ENCODE measurements at regions not wholly inside any gene's neighbourhood (a gene's known extent, or its start where the extent isn't known, plus 50 kb on each side); places are given as distances from the start of the nearest gene placed in this dataset.

- POLR2A ChIA-PET: no interaction called here
- no peak for DNase-seq
- CTCF ChIA-PET: no interaction called here
- Mint-ChIP-seq H3K27me3 (ENCODE audit: low read depth) (no peaks in the 10 kb centered on the region), H3K4me1 (ENCODE audit: low read depth) (no peaks in the 10 kb centered on the region), H3K9me3 (ENCODE audit: insufficient read depth) (no peaks in the 10 kb centered on the region), H3K4me3 (no peak overlapping the region), H3K27ac (no peak overlapping the region), H3K36me3 (ENCODE audit: low read depth) (no peaks in the 10 kb centered on the region)
- ATAC-seq: no peak
Measured at GRCh38 chr1:195899762-195900352, 708.4 kb downstream of the KCNT2 start.

- ATAC-seq (no peak), DNase-seq (no peak)
- no peaks in the 10 kb centered on the region for H3K36me3 Mint-ChIP-seq (ENCODE audit: low read depth)
- no peaks in the 10 kb centered on the region for H3K27me3 Mint-ChIP-seq (ENCODE audit: low read depth)
- no peaks in the 10 kb centered on the region for H3K9me3 Mint-ChIP-seq (ENCODE audit: insufficient read depth)
- ChIA-PET POLR2A (no interaction called here), CTCF (no interaction called here)
- H3K4me1 Mint-ChIP-seq (ENCODE audit: low read depth): no peaks in the 10 kb centered on the region
- no peak overlapping the region for H3K27ac Mint-ChIP-seq
- no peak overlapping the region for H3K4me3 Mint-ChIP-seq
Measured at GRCh38 chr1:195898924-195899323, 709.3 kb downstream of the KCNT2 start.

- Mint-ChIP-seq H3K4me3 (no peak overlapping the region), H3K4me1 (ENCODE audit: low read depth) (no peaks in the 10 kb centered on the region), H3K36me3 (ENCODE audit: low read depth) (no peaks in the 10 kb centered on the region), H3K27ac (no peak overlapping the region), H3K27me3 (ENCODE audit: low read depth) (no peaks in the 10 kb centered on the region), H3K9me3 (ENCODE audit: insufficient read depth) (no peaks in the 10 kb centered on the region)
- no peak for DNase-seq
- ATAC-seq: no peak
- ChIA-PET POLR2A (no interaction called here), CTCF (no interaction called here)
Measured at GRCh38 chr1:195898373-195898772, 709.9 kb downstream of the KCNT2 start.

GRCh38 chr1:195897076-195897475, 711.2 kb downstream of the KCNT2 start:
- POLR2A ChIA-PET: no interaction called here
- H3K27ac Mint-ChIP-seq: no peak overlapping the region
- DNase-seq (no peak), ATAC-seq (no peak)
- H3K36me3 Mint-ChIP-seq (ENCODE audit: low read depth): no peaks in the 10 kb centered on the region
- H3K27me3 Mint-ChIP-seq (ENCODE audit: low read depth): no peaks in the 10 kb centered on the region
- no peaks in the 10 kb centered on the region for H3K4me1 Mint-ChIP-seq (ENCODE audit: low read depth)
- H3K4me3 Mint-ChIP-seq: no peak overlapping the region
- CTCF ChIA-PET: no interaction called here
- no peaks in the 10 kb centered on the region for H3K9me3 Mint-ChIP-seq (ENCODE audit: insufficient read depth)

- DNase-seq: no peak
- Mint-ChIP-seq H3K9me3 (ENCODE audit: insufficient read depth) (no peaks in the 10 kb centered on the region), H3K27me3 (ENCODE audit: low read depth) (no peaks in the 10 kb centered on the region), H3K27ac (no peak overlapping the region), H3K4me3 (no peak overlapping the region), H3K36me3 (ENCODE audit: low read depth) (no peaks in the 10 kb centered on the region), H3K4me1 (ENCODE audit: low read depth) (no peaks in the 10 kb centered on the region)
- CTCF ChIA-PET: no interaction called here
- POLR2A ChIA-PET: no interaction called here
- ATAC-seq: no peak
Measured at GRCh38 chr1:195894411-195894810, 713.8 kb downstream of the KCNT2 start.

- Mint-ChIP-seq H3K9me3 (ENCODE audit: insufficient read depth) (no peaks in the 10 kb centered on the region), H3K4me3 (no peak overlapping the region), H3K36me3 (ENCODE audit: low read depth) (no peaks in the 10 kb centered on the region), H3K27me3 (ENCODE audit: low read depth) (no peaks in the 10 kb centered on the region), H3K27ac (no peak overlapping the region), H3K4me1 (ENCODE audit: low read depth) (no peaks in the 10 kb centered on the region)
- ChIA-PET CTCF (interaction anchor here (1.4 kb wide), 1 partner anchor 10 kb away, joined by 4 read pairs; no protein-coding TSS in a partner anchor), POLR2A (interaction anchor here (0.6 kb wide), 1 partner anchor 1338 kb away, joined by 3 read pairs; no protein-coding TSS in a partner anchor)
- DNase-seq: no peak
- ATAC-seq: no peak
Measured at GRCh38 chr1:195886000-195886399, 722.2 kb downstream of the KCNT2 start.

GRCh38 chr1:195878478-195878877, 729.8 kb downstream of the KCNT2 start:
- Mint-ChIP-seq H3K4me1 (ENCODE audit: low read depth) (no peaks in the 10 kb centered on the region), H3K9me3 (ENCODE audit: insufficient read depth) (peaks cover 4% of the 10 kb centered on the region), H3K27me3 (ENCODE audit: low read depth) (no peaks in the 10 kb centered on the region), H3K36me3 (ENCODE audit: low read depth) (no peaks in the 10 kb centered on the region), H3K27ac (no peak overlapping the region), H3K4me3 (no peak overlapping the region)
- ATAC-seq: no peak
- DNase-seq: no peak
- ChIA-PET POLR2A (no interaction called here), CTCF (no interaction called here)

- no peaks in the 10 kb centered on the region for H3K4me1 Mint-ChIP-seq (ENCODE audit: low read depth)
- CTCF ChIA-PET: no interaction called here
Measured at GRCh38 chr1:195876792-195877191, 731.4 kb downstream of the KCNT2 start.

GRCh38 chr1:195872376-195872775, 735.9 kb downstream of the KCNT2 start:
- no peaks in the 10 kb centered on the region for H3K9me3 Mint-ChIP-seq (ENCODE audit: insufficient read depth)
- ATAC-seq (no peak), DNase-seq (no peak)
- no peaks in the 10 kb centered on the region for H3K36me3 Mint-ChIP-seq (ENCODE audit: low read depth)
- CTCF ChIA-PET: no interaction called here
- H3K4me1 Mint-ChIP-seq (ENCODE audit: low read depth): no peaks in the 10 kb centered on the region
- no peak overlapping the region for H3K4me3 Mint-ChIP-seq
- no peaks in the 10 kb centered on the region for H3K27me3 Mint-ChIP-seq (ENCODE audit: low read depth)
- POLR2A ChIA-PET: no interaction called here
- no peak overlapping the region for H3K27ac Mint-ChIP-seq

More at GRCh38 chr1:195876792-195877191, 731.4 kb downstream of the KCNT2 start:
- DNase-seq: no peak
- no peaks in the 10 kb centered on the region for H3K36me3 Mint-ChIP-seq (ENCODE audit: low read depth)
- no peak overlapping the region for H3K27ac Mint-ChIP-seq
- no peak for ATAC-seq
- no peak overlapping the region for H3K4me3 Mint-ChIP-seq
- POLR2A ChIA-PET: no interaction called here
- no peaks in the 10 kb centered on the region for H3K27me3 Mint-ChIP-seq (ENCODE audit: low read depth)
- peaks cover 4% of the 10 kb centered on the region for H3K9me3 Mint-ChIP-seq (ENCODE audit: insufficient read depth)

- Mint-ChIP-seq H3K27ac (no peak overlapping the region), H3K36me3 (ENCODE audit: low read depth) (no peaks in the 10 kb centered on the region), H3K27me3 (ENCODE audit: low read depth) (no peaks in the 10 kb centered on the region), H3K4me1 (ENCODE audit: low read depth) (no peaks in the 10 kb centered on the region), H3K9me3 (ENCODE audit: insufficient read depth) (no peaks in the 10 kb centered on the region), H3K4me3 (no peak overlapping the region)
- ChIA-PET POLR2A (no interaction called here), CTCF (no interaction called here)
- DNase-seq (no peak), ATAC-seq (no peak)
Measured at GRCh38 chr1:195867638-195868037, 740.6 kb downstream of the KCNT2 start.

GRCh38 chr1:195866781-195867222, 741.4 kb downstream of the KCNT2 start:
- DNase-seq: no peak
- Mint-ChIP-seq H3K27ac (no peak overlapping the region), H3K9me3 (ENCODE audit: insufficient read depth) (no peaks in the 10 kb centered on the region), H3K4me3 (no peak overlapping the region), H3K36me3 (ENCODE audit: low read depth) (no peaks in the 10 kb centered on the region), H3K4me1 (ENCODE audit: low read depth) (no peaks in the 10 kb centered on the region), H3K27me3 (ENCODE audit: low read depth) (no peaks in the 10 kb centered on the region)
- ChIA-PET CTCF (no interaction called here), POLR2A (no interaction called here)
- no peak for ATAC-seq

GRCh38 chr1:195866091-195866780, 742.0 kb downstream of the KCNT2 start:
- ChIA-PET CTCF (no interaction called here), POLR2A (no interaction called here)
- Mint-ChIP-seq H3K9me3 (ENCODE audit: insufficient read depth) (no peaks in the 10 kb centered on the region), H3K27me3 (ENCODE audit: low read depth) (no peaks in the 10 kb centered on the region), H3K36me3 (ENCODE audit: low read depth) (no peaks in the 10 kb centered on the region), H3K27ac (no peak overlapping the region), H3K4me3 (no peak overlapping the region), H3K4me1 (ENCODE audit: low read depth) (no peaks in the 10 kb centered on the region)
- DNase-seq (no peak), ATAC-seq (no peak)

- Mint-ChIP-seq H3K27me3 (ENCODE audit: low read depth) (no peaks in the 10 kb centered on the region), H3K36me3 (ENCODE audit: low read depth) (no peaks in the 10 kb centered on the region), H3K4me3 (no peak overlapping the region), H3K4me1 (ENCODE audit: low read depth) (no peaks in the 10 kb centered on the region), H3K27ac (no peak overlapping the region), H3K9me3 (ENCODE audit: insufficient read depth) (peaks cover under 1% of the 10 kb centered on the region)
- DNase-seq (no peak), ATAC-seq (no peak)
- POLR2A ChIA-PET: no interaction called here
- CTCF ChIA-PET: no interaction called here
Measured at GRCh38 chr1:195851804-195852203, 756.4 kb downstream of the KCNT2 start.
